ENCODE measurements at regions not wholly inside any gene's neighbourhood (a gene's known extent, or its start where the extent isn't known, plus 50 kb on each side); places are given as distances from the start of the nearest gene placed in this dataset.

- peaks cover 5% of the 10 kb centered on the region; the same call in 1 of the 2 replicates for H3K4me1 ChIP-seq (ENCODE audit: control insufficient read depth, insufficient read depth, low read length)
- intact Hi-C loops (cut with micrococcal nuclease; ENCODE audit: unreplicated experiment): no loop called here
- DNase-seq (ENCODE audit: low read depth, low spot score): no peak
- in situ Hi-C loops (cut with HindIII; ENCODE audit: low pct_unique_long_range_greater_than_20kb, low sequenced_read_pairs): no loop called here
- H3K4me3 ChIP-seq (ENCODE audit: low read depth in 2 of 2, low read length in 2 of 2): no peak overlapping the region
- H3K9me3 ChIP-seq (ENCODE audit: control insufficient read depth, insufficient read depth, low read depth, low read length): no peaks in the 10 kb centered on the region
- BruUV-seq (replicated peaks): no TSS peak
- TF ChIP-seq SIN3A (IDR thresholded peaks at IDR 0.05; ENCODE audit: borderline replicate concordance, insufficient read depth, low read depth, low read length) (no peak), POLR2AphosphoS5 (IDR thresholded peaks at IDR 0.05; ENCODE audit: low read depth, low read length) (no peak), CTCF (IDR thresholded peaks at IDR 0.05) (no peak), TCF7L2 (IDR thresholded peaks at IDR 0.05; ENCODE audit: low read depth, low read length) (no peak), REST (IDR thresholded peaks at IDR 0.05; ENCODE audit: insufficient read depth in 1 of 2, low read depth in 2 of 2, low read length in 1 of 2) (no peak)
- no peaks in the 10 kb centered on the region for H3K27me3 ChIP-seq (ENCODE audit: control insufficient read depth, insufficient read depth, low read length)
- ATAC-seq: no peak
- H3K36me3 ChIP-seq (ENCODE audit: control insufficient read depth, insufficient read depth, low read length): no peaks in the 10 kb centered on the region
- no peak overlapping the region for H3K27ac ChIP-seq (ENCODE audit: low read length)
- POLR2A ChIA-PET: no interaction called here
- CTCF ChIA-PET: no interaction called here
Measured at GRCh38 chr2:39508198-39508597, 71.1 kb upstream of the MAP4K3 start.

- Histone ChIP-seq H3K4me3 (ENCODE audit: low read depth in 2 of 2, low read length in 2 of 2) (no peak overlapping the region), H3K27ac (ENCODE audit: low read length) (no peak overlapping the region), H3K9me3 (ENCODE audit: control insufficient read depth, insufficient read depth, low read depth, low read length) (no peaks in the 10 kb centered on the region), H3K36me3 (ENCODE audit: control insufficient read depth, insufficient read depth, low read length) (no peaks in the 10 kb centered on the region), H3K27me3 (ENCODE audit: control insufficient read depth, insufficient read depth, low read length) (no peaks in the 10 kb centered on the region), H3K4me1 (ENCODE audit: control insufficient read depth, insufficient read depth, low read length) (no peaks in the 10 kb centered on the region)
- in situ Hi-C loops (cut with HindIII; ENCODE audit: low pct_unique_long_range_greater_than_20kb, low sequenced_read_pairs): no loop called here
- CTCF ChIA-PET: no interaction called here
- BruUV-seq (replicated peaks): no TSS peak
- DNase-seq (ENCODE audit: low read depth, low spot score) (no peak), ATAC-seq (no peak)
- intact Hi-C loops (cut with micrococcal nuclease; ENCODE audit: unreplicated experiment): loop anchor here (5.0 kb wide), 1 partner anchor 187 kb away; no protein-coding TSS in a partner anchor
- POLR2A ChIA-PET: no interaction called here
- no peak for TF ChIP-seq POLR2AphosphoS5 (IDR thresholded peaks at IDR 0.05; ENCODE audit: low read depth, low read length)
- no peak for TF ChIP-seq TCF7L2 (IDR thresholded peaks at IDR 0.05; ENCODE audit: low read depth, low read length)
- no peak for TF ChIP-seq REST (IDR thresholded peaks at IDR 0.05; ENCODE audit: insufficient read depth in 1 of 2, low read depth in 2 of 2, low read length in 1 of 2)
- TF ChIP-seq SIN3A (IDR thresholded peaks at IDR 0.05; ENCODE audit: borderline replicate concordance, insufficient read depth, low read depth, low read length): no peak
Measured at GRCh38 chr2:39510140-39510539, 73.1 kb upstream of the MAP4K3 start.

Measured in Panc1 (cell line).